ENCODE measurements at regions not wholly inside any gene's neighbourhood (a gene's known extent, or its start where the extent isn't known, plus 50 kb on each side); places are given as distances from the start of the nearest gene placed in this dataset.

GRCh38 chr3:181455276-181455675 is 256.4 kb upstream of the SOX2 start:
- no peak overlapping the region for H2AFZ ChIP-seq (ENCODE audit: low read depth)

GRCh38 chr3:181454451-181455027 is 257.2 kb upstream of the SOX2 start:
- Histone ChIP-seq H3K4me1 (ENCODE audit: low read depth, poor library complexity, severe bottlenecking) (no peaks in the 10 kb centered on the region), H2AFZ (ENCODE audit: low read depth) (no peak overlapping the region), H3K9ac (no peak overlapping the region)

More at GRCh38 chr3:181455276-181455675, 256.4 kb upstream of the SOX2 start:
- H3K27me3 ChIP-seq (ENCODE audit: insufficient read depth, low read depth), result no peaks in the 10 kb centered on the region
- no peaks in the 10 kb centered on the region for H3K79me2 ChIP-seq (ENCODE audit: insufficient read depth, low read depth)
- H3K4me1 ChIP-seq (ENCODE audit: low read depth, poor library complexity, severe bottlenecking), result no peaks in the 10 kb centered on the region
- no peaks in the 10 kb centered on the region for H3K36me3 ChIP-seq (ENCODE audit: insufficient read depth)
- H3K4me3 ChIP-seq (IDR thresholded peaks at IDR 0.05; ENCODE audit: insufficient read depth, low read depth, low read length), result no peak overlapping the region
- no peak for TF ChIP-seq CTCF (conservative IDR thresholded peaks at IDR 0.05; ENCODE audit: low read depth, low read length)
- no peak overlapping the region for H3K4me2 ChIP-seq
- H3K27ac ChIP-seq, result no peak overlapping the region
- H4K20me1 ChIP-seq (ENCODE audit: insufficient read depth), result no peaks in the 10 kb centered on the region
- H3K9ac ChIP-seq, result no peak overlapping the region

GRCh38 chr3:181446741-181447140 is 265.0 kb upstream of the SOX2 start:
- H3K27me3 ChIP-seq (ENCODE audit: insufficient read depth, low read depth), result no peaks in the 10 kb centered on the region
- H3K4me1 ChIP-seq (ENCODE audit: low read depth, poor library complexity, severe bottlenecking), result no peaks in the 10 kb centered on the region
- H3K9ac ChIP-seq, result no peak overlapping the region
- no peak overlapping the region for H3K4me2 ChIP-seq
- H3K79me2 ChIP-seq (ENCODE audit: insufficient read depth, low read depth), result no peaks in the 10 kb centered on the region
- no peak overlapping the region for H2AFZ ChIP-seq (ENCODE audit: low read depth)
- no peaks in the 10 kb centered on the region for H4K20me1 ChIP-seq (ENCODE audit: insufficient read depth)
- no peak overlapping the region for H3K4me3 ChIP-seq (IDR thresholded peaks at IDR 0.05; ENCODE audit: insufficient read depth, low read depth, low read length)
- H3K27ac ChIP-seq, result no peak overlapping the region
- no peak for TF ChIP-seq CTCF (conservative IDR thresholded peaks at IDR 0.05; ENCODE audit: low read depth, low read length)
- H3K36me3 ChIP-seq (ENCODE audit: insufficient read depth), result no peaks in the 10 kb centered on the region

More at GRCh38 chr3:181454451-181455027, 257.2 kb upstream of the SOX2 start:
- H3K36me3 ChIP-seq (ENCODE audit: insufficient read depth), result no peaks in the 10 kb centered on the region
- H3K4me3 ChIP-seq (IDR thresholded peaks at IDR 0.05; ENCODE audit: insufficient read depth, low read depth, low read length), result no peak overlapping the region
- H4K20me1 ChIP-seq (ENCODE audit: insufficient read depth), result no peaks in the 10 kb centered on the region
- H3K27me3 ChIP-seq (ENCODE audit: insufficient read depth, low read depth), result no peaks in the 10 kb centered on the region
- H3K79me2 ChIP-seq (ENCODE audit: insufficient read depth, low read depth), result no peaks in the 10 kb centered on the region
- no peak for TF ChIP-seq CTCF (conservative IDR thresholded peaks at IDR 0.05; ENCODE audit: low read depth, low read length)
- H3K27ac ChIP-seq, result no peak overlapping the region
- no peak overlapping the region for H3K4me2 ChIP-seq

GRCh38 chr3:181442066-181442465 is 269.7 kb upstream of the SOX2 start:
- H3K4me3 ChIP-seq (IDR thresholded peaks at IDR 0.05; ENCODE audit: insufficient read depth, low read depth, low read length), result no peak overlapping the region
- no peaks in the 10 kb centered on the region for H4K20me1 ChIP-seq (ENCODE audit: insufficient read depth)
- no peak for TF ChIP-seq CTCF (conservative IDR thresholded peaks at IDR 0.05; ENCODE audit: low read depth, low read length)

More at GRCh38 chr3:181442066-181442465, 269.7 kb upstream of the SOX2 start:
- H3K79me2 ChIP-seq (ENCODE audit: insufficient read depth, low read depth), result no peaks in the 10 kb centered on the region
- no peak overlapping the region for H2AFZ ChIP-seq (ENCODE audit: low read depth)
- H3K27me3 ChIP-seq (ENCODE audit: insufficient read depth, low read depth), result no peaks in the 10 kb centered on the region
- no peaks in the 10 kb centered on the region for H3K36me3 ChIP-seq (ENCODE audit: insufficient read depth)
- no peak overlapping the region for H3K4me2 ChIP-seq
- no peak overlapping the region for H3K9ac ChIP-seq
- no peaks in the 10 kb centered on the region for H3K4me1 ChIP-seq (ENCODE audit: low read depth, poor library complexity, severe bottlenecking)
- no peak overlapping the region for H3K27ac ChIP-seq
